HCT116 (cell line): ENCODE measurements at regions not wholly inside any gene's neighbourhood (a gene's known extent, or its start where the extent isn't known, plus 50 kb on each side); places are given as distances from the start of the nearest gene placed in this dataset.

ENCODE experiments used
- ATAC-seq: fragments of 200-7000 bp; cut with Tn5 transposase; 2 replicates; pipeline ENCODE4 v1.9.1; 2020; ENCODE audit warnings: mild to moderate bottlenecking, moderate library complexity
- BruUV-seq: library from RNA; stranded (reverse); fragments of 400-500 nt; replicated peaks from 2 replicates; lab custom pipeline; 2021; lab: Mats Ljungman, UMichigan
- CTCF ChIA-PET: fragments of 300-600 bp; sonication (Branson Sonifier 250); formaldehyde crosslinking; loops from one replicate; lab custom pipeline; 2021; ENCODE audit warnings: antibody characterized with exemption; lab: Charles Lee
- POLR2A ChIA-PET: fragments of 300-600, 350-600 bp; sonication (Branson Sonifier 250); formaldehyde crosslinking; loops from one replicate; lab custom pipeline; 2021; ENCODE audit warnings: antibody characterized with exemption; lab: Charles Lee
- RAD21 ChIA-PET, 2 experiments: fragments of 300-600 bp; sonication (Branson Sonifier 250); formaldehyde crosslinking; loops; one replicate each; lab custom pipeline; 2023; ENCODE audit warnings: low total read pairs in 2 of 2; ENCODE audit not compliant: uncharacterized antibody in 2 of 2, unreplicated experiment in 2 of 2, low non-redundant PET in 1 of 2; lab: Charles Lee
- DNase-seq: peaks from one replicate; pipeline ENCODE4 v3.0.0-alpha.2; 2010; ENCODE audit warnings: low read depth, low spot score
- H2AFZ ChIP-seq: fragments of 200-600 bp; shearing (Covaris generic), sonication (generic); 2 replicates; pipeline ENCODE4 v1.6.1; 2017; ENCODE audit warnings: low read depth, mixed run types, mixed read lengths, antibody characterized with exemption, low read length; ENCODE audit not compliant: poor library complexity, severe bottlenecking
- H3K27ac ChIP-seq: 2 replicates; pipeline ENCODE4 v1.5.1; 2012; ENCODE audit warnings: low read depth, low read length
- H3K27me3 ChIP-seq: fragments of 200-600 bp; sonication (generic); 2 replicates; pipeline ENCODE4 v1.6.1; 2016; ENCODE audit warnings: mixed run types, low read length, mixed read lengths; ENCODE audit not compliant: insufficient read depth
- H3K36me3 ChIP-seq, 2 experiments: fragments of 200-500 bp in 1 of 2; fragments of 200-600 bp in 1 of 2; sonication (Bioruptor generic) in 1 of 2; sonication (generic) in 1 of 2; 2 replicates each; pipeline versions ENCODE4 v1.5.1 to v1.6.1; 2014 to 2016; ENCODE audit warnings: low read length in 2 of 2, inconsistent platforms in 1 of 2, mixed read lengths in 1 of 2, mixed run types in 1 of 2; ENCODE audit not compliant: insufficient read depth in 2 of 2, control insufficient read depth in 1 of 2
- H3K4me1 ChIP-seq, 2 experiments: fragments of 200-600 bp in 1 of 2; sonication (generic) in 1 of 2; 2 replicates each; pipeline versions ENCODE4 v1.5.1 to v1.6.1; 2012 to 2017; ENCODE audit warnings: low read length in 2 of 2, inconsistent platforms in 1 of 2, mild to moderate bottlenecking in 1 of 2, mixed read lengths in 1 of 2, mixed run types in 1 of 2, moderate library complexity in 1 of 2; ENCODE audit not compliant: insufficient read depth in 2 of 2, control insufficient read depth in 1 of 2
- H3K4me2 ChIP-seq: fragments of 200-600 bp; sonication (generic); 2 replicates; pipeline ENCODE4 v1.6.1; 2017; ENCODE audit warnings: mixed run types, low read length, mixed read lengths
- H3K4me3 ChIP-seq, 2 experiments: fragments of 200-600 bp in 1 of 2; sonication (generic) in 1 of 2; replicated peaks in 1 of 2; 2 replicates each; pipeline ENCODE4 v1.5.1; 2011 to 2016; ENCODE audit warnings: low read length in 2 of 2, control low read depth in 1 of 2, low read depth in 1 of 2, mild to moderate bottlenecking in 1 of 2, mixed read lengths in 1 of 2, mixed run types in 1 of 2
- H3K79me2 ChIP-seq: fragments of 200-600 bp; sonication (generic); 2 replicates; pipeline ENCODE4 v1.6.1; 2017; ENCODE audit warnings: mild to moderate bottlenecking, mixed run types, low read length, moderate library complexity, mixed read lengths; ENCODE audit not compliant: insufficient read depth
- H3K9ac ChIP-seq: fragments of 200-600 bp; sonication (generic); 2 replicates; pipeline ENCODE4 v1.6.1; 2016; ENCODE audit warnings: low read length, mixed read lengths
- H3K9me2 ChIP-seq: fragments of 200-600 bp; sonication (generic), shearing (Covaris generic); 2 replicates; pipeline ENCODE4 v1.6.1; 2017; ENCODE audit warnings: mixed run types, mild to moderate bottlenecking, moderate library complexity; ENCODE audit not compliant: insufficient read depth
- H3K9me3 ChIP-seq, 2 experiments: fragments of 200-500 bp in 1 of 2; fragments of 200-600 bp in 1 of 2; sonication (Bioruptor generic) in 1 of 2; sonication (generic) in 1 of 2; 2 replicates each; pipeline ENCODE4 v1.6.1; 2014 to 2017; ENCODE audit warnings: low read length in 2 of 2, mixed read lengths in 2 of 2, inconsistent platforms in 1 of 2, low read depth in 1 of 2, mild to moderate bottlenecking in 1 of 2, mixed run types in 1 of 2, moderate library complexity in 1 of 2; ENCODE audit not compliant: control insufficient read depth in 1 of 2, insufficient read depth in 1 of 2
- H4K20me1 ChIP-seq: fragments of 200-600 bp; sonication (generic), shearing (Covaris generic); 2 replicates; pipeline ENCODE4 v1.6.1; 2017; ENCODE audit warnings: mixed run types, mild to moderate bottlenecking, moderate library complexity; ENCODE audit not compliant: insufficient read depth
- CBX3 ChIP-seq: IDR thresholded peaks from 2 replicates; pipeline ENCODE4 v1.6.1; 2012; ENCODE audit warnings: low read depth
- CEBPB ChIP-seq: IDR thresholded peaks from 2 replicates; pipeline ENCODE4 v1.6.1; 2012; ENCODE audit warnings: low read depth
- EGR1 ChIP-seq: IDR thresholded peaks from 2 replicates; pipeline ENCODE4 v1.6.1; 2012; ENCODE audit warnings: low read depth
- ELF1 ChIP-seq: IDR thresholded peaks from 2 replicates; pipeline ENCODE4 v1.6.1; 2012; ENCODE audit warnings: low read depth, borderline replicate concordance
- EZH2phosphoT487 ChIP-seq: fragments of 200-600 bp; IDR thresholded peaks from 2 replicates; pipeline ENCODE4 v1.6.1; 2018; ENCODE audit warnings: antibody characterized with exemption, borderline replicate concordance
- FOSL1 ChIP-seq: IDR thresholded peaks from 2 replicates; pipeline ENCODE4 v1.6.1; 2012; ENCODE audit warnings: low read depth
- JUND ChIP-seq: IDR thresholded peaks from 2 replicates; pipeline ENCODE4 v1.6.1; 2012
- POLR2A ChIP-seq: IDR thresholded peaks from 2 replicates; pipeline ENCODE4 v1.7.0; 2011; ENCODE audit warnings: borderline replicate concordance; ENCODE audit not compliant: insufficient read depth, insufficient read length; ENCODE audit errors: extremely low read depth
- RAD21 ChIP-seq: IDR thresholded peaks from 2 replicates; pipeline ENCODE4 v1.6.1; 2012; ENCODE audit warnings: low read depth, mild to moderate bottlenecking
- REST ChIP-seq: IDR thresholded peaks from 2 replicates; pipeline ENCODE4 v1.6.1; 2012; ENCODE audit warnings: low read depth
- SIN3A ChIP-seq: IDR thresholded peaks from 2 replicates; pipeline ENCODE4 v1.6.1; 2012; ENCODE audit warnings: low read depth
- SRF ChIP-seq: IDR thresholded peaks from 2 replicates; pipeline ENCODE4 v1.6.1; 2012; ENCODE audit warnings: low read depth
- TCF7L2 ChIP-seq: IDR thresholded peaks from 2 replicates; pipeline ENCODE4 v1.7.0; 2011; ENCODE audit warnings: borderline replicate concordance, inconsistent platforms; ENCODE audit not compliant: insufficient read depth, insufficient read length; ENCODE audit errors: extremely low read depth
- YY1 ChIP-seq: IDR thresholded peaks from 2 replicates; pipeline ENCODE4 v1.6.1; 2011; ENCODE audit warnings: low read length, low read depth, moderate library complexity, mild to moderate bottlenecking; ENCODE audit not compliant: insufficient replicate concordance; ENCODE audit errors: extremely low read depth
- ZBTB33 ChIP-seq: IDR thresholded peaks from 2 replicates; pipeline ENCODE4 v1.6.1; 2011; ENCODE audit warnings: mild to moderate bottlenecking, low read length, moderate library complexity; ENCODE audit not compliant: insufficient replicate concordance; ENCODE audit errors: extremely low read depth
- ZNF274 ChIP-seq: fragments of 200-500 bp; sonication (Bioruptor generic); IDR thresholded peaks from 2 replicates; pipeline ENCODE4 v1.6.1; 2014; ENCODE audit warnings: mild to moderate bottlenecking, low read depth, low read length, inconsistent platforms
- intact Hi-C: fragments of 100-400 bp; cut with micrococcal nuclease; formaldehyde crosslinking; loops from 2 replicates; pipeline ENCODE4 v1.10.0; 2022

GRCh38 chrX:9183481-9183880, 149.6 kb upstream of the FAM9B start:
- H2AFZ ChIP-seq, result no peak overlapping the region
- RAD21 ChIA-PET, result no interaction called here
- TF ChIP-seq YY1 (no peak), ZNF274 (no peak), TCF7L2 (no peak), SIN3A (no peak), JUND (no peak), CBX3 (no peak), ZBTB33 (no peak), POLR2A (no peak), RAD21 (no peak)
- H3K27ac ChIP-seq, result no peak overlapping the region
- intact Hi-C loops, result no loop called here
- no TSS peak for BruUV-seq
- DNase-seq (no peak), ATAC-seq (no peak)
- no peaks in the 10 kb centered on the region for H3K9me2 ChIP-seq
- no peaks in the 10 kb centered on the region for H3K79me2 ChIP-seq
- no peaks in the 10 kb centered on the region for H4K20me1 ChIP-seq
- H3K36me3 ChIP-seq, result no peaks in the 10 kb centered on the region
- H3K4me3 ChIP-seq, result no peak overlapping the region
- no peak overlapping the region for H3K4me2 ChIP-seq
- H3K9me3 ChIP-seq, result no peaks in the 10 kb centered on the region
- H3K27me3 ChIP-seq, result peaks cover 3% of the 10 kb centered on the region; the same call in 1 of the 2 replicates
- no peaks in the 10 kb centered on the region for H3K4me1 ChIP-seq
- H3K9ac ChIP-seq, result no peak overlapping the region
- POLR2A ChIA-PET, result no interaction called here
- CTCF ChIA-PET, result no interaction called here

- Histone ChIP-seq H3K36me3 (no peaks in the 10 kb centered on the region), H3K9me3 (no peaks in the 10 kb centered on the region), H3K4me3 (no peak overlapping the region), H2AFZ (no peak overlapping the region), H3K4me1 (no peaks in the 10 kb centered on the region), H3K9me2 (no peaks in the 10 kb centered on the region), H3K4me2 (no peak overlapping the region), H3K9ac (no peak overlapping the region), H3K27me3 (peaks cover 3% of the 10 kb centered on the region; the same call in 1 of the 2 replicates), H3K27ac (no peak overlapping the region), H3K79me2 (no peaks in the 10 kb centered on the region), H4K20me1 (no peaks in the 10 kb centered on the region)
- BruUV-seq, result no TSS peak
- RAD21 ChIA-PET, result no interaction called here
- POLR2A ChIA-PET, result no interaction called here
- intact Hi-C loops, result no loop called here
- no peak for ATAC-seq
- no peak for TF ChIP-seq FOSL1
- TF ChIP-seq EGR1, result no peak
- TF ChIP-seq YY1, result no peak
- no peak for TF ChIP-seq CBX3
- no peak for TF ChIP-seq SRF
- no peak for TF ChIP-seq ELF1
- TF ChIP-seq SIN3A, result no peak
- TF ChIP-seq EZH2phosphoT487, result no peak
- no peak for TF ChIP-seq TCF7L2
- no peak for TF ChIP-seq REST
- no peak for TF ChIP-seq CEBPB
- CTCF ChIA-PET, result no interaction called here
- no peak for DNase-seq
Measured at GRCh38 chrX:9184211-9184610, 150.3 kb upstream of the FAM9B start.
